Cerebellar cortex (tissue), 1 donor: ENCODE measurements at regions not wholly inside any gene's neighbourhood (a gene's known extent, or its start where the extent isn't known, plus 50 kb on each side); places are given as distances from the start of the nearest gene placed in this dataset.
"Not testable (repeated sequence)": the region's sequence is repeated elsewhere in the genome, so short reads cannot be mapped to it uniquely, and the experiment has no call there.

Experiments used
- DNase-seq: peaks from one replicate; pipeline ENCODE4 v3.0.0-alpha.2; 2015; ENCODE audit warnings: low spot score

DNA sequence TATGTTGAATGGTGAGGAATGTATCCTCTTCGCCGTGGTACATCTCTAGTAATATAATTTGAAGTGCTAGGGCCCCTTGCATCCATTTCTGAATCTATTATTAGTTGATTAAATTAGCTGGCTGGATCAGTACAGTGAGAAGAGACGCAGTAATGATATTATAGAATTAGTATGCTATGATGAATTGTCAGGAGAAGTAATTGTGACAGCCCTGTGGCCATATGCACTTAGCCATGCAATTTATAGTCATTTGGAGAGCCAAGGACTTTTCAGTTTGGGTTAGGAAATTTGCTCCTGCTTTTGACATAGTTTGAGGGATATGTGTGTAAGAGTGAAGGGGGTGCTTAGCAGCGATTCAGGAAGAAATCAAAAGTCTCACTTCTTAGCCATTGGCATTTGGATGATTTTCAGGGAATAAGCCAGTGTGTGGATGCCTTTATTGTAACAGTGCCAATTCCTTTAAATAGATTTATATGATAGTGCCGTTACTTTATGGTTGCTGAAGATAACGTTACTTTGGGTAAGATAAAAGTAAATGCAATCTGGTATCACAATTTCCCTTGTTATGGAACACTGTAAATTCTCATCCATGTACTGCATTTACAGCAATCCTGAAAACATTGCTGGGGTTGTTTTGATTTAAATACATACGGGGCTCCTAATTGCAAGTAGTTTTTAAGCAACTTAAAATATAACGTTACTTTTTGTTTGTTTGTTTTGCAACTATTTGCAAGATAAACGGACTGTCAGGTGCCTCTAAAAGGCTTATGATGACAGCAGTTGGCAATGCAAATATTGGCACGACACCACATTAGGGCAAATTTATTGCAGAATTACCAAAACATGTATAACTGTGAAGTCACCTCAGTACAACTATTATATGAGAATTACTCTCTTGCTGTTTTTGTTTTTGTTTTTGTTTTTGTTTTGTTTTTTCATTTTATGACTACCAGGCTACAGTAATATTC lies 875.4 kb upstream of the WWC1 start:
- DNase-seq = no peak

DNA sequence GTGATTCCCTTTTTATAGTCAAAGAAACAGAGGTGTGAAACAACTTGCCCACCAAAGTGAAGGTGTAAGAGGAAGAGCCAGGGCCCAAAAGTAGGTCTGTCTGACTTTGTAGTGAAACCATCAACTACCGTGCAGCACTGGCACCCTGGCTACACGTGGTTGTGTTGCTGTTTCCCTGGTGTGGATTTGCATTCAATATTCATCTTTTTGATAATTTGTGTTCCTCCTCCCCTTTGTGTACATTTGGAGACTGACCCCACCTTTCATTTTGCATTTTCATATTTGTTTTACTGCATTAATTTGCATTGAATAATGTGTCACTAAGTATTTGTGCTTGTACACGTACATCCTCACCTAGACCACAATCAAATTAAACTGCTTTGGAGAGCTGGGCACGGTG lies 873.8 kb upstream of the WWC1 start:
- DNase-seq = no peak

DNA sequence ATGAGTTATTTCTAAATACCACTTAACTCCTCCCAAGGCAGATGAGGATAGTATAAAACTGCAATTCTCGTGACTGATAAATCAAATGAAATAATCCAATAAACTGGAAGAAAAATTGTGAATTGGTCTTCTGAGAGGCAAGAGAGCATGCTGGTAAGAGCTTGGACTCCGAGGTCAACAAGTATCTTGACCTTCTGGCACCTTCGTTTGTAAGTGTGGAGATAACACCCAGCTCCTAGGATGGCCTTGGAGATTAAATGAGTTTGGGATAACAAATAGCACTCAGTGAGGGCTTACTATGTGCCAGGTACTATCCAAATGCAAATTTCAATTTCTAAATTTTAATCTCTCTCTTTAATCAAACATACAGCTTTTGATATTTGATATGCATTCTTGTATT lies 866.3 kb upstream of the WWC1 start:
- no peak for DNase-seq

DNA sequence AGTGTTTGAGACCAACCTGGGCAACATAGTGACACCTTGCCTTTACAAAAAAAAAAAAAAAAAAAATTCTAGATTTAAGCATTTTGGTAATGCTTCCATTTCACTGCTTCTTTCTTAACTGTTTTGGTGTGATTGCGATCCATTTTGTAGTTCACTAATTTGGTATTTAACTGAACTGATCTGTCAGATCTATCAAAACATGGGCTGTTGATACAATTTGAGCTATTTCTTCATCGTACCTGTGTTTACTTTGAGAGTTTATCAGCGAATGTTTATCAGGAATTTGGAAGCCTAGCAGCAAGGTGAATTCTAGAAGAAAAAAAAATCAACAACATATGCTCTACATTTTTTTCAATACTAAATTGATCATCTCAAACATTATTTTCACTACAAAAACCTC lies 864.9 kb upstream of the WWC1 start:
- no peak for DNase-seq

DNA sequence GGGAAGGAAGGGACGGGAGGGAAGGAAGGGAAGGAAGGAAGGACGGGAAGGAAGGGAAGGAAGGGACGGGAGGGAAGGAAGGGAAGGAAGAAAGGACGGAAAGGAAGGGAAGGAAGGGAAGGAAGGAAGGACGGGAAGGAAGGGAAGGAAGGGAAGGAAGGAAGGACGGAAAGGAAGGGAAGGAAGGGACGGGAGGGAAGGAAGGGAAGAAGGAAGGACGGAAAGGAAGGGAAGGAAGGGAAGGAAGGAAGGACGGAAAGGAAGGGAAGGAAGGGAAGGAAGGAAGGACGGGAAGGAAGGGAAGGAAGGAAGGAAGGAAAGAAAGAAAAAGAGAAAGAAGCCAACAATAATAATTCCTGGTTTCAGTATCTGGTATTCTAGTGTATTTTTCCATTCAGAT lies 863.8 kb upstream of the WWC1 start:
- DNase-seq = not testable (repeated sequence)

DNA sequence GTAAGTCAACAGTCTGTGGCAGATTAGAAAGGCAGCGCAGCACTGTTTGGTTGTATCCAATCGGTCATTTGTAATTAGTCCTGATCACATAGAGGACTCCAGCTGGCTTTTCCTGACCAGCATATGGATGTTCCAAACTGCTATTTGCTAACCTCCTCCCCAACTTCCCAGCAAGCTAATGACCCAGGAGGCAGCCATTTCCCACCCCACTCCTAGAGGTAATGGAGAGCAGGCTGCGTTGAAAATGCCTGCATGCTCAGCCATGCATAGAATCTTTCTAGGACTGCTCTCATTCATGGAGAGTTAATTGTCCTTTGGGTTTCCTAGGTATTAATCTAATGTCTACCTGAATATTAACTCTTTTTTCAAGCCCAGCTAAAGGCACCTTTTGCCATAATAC lies 850.6 kb upstream of the WWC1 start:
- DNase-seq = no peak

DNA sequence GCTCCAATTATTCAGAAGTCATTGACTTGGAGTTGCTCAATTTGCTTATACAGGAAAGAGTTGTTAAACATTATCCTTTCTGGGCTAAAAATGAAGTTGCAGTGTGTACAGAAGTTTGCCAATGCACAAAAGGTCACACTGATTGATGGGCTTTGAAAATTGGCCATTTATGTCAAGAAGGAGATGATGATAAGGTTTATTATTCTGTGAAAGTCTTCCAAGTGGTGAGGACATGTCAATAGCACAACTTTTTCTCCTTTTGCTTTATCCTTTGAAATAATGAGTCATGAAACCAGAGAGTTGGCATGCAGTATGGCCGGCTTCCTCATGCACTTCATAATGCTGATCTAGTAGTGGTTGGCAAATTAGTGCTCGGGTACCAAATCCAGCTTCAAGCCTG lies 848.5 kb upstream of the WWC1 start:
- no peak for DNase-seq

DNA sequence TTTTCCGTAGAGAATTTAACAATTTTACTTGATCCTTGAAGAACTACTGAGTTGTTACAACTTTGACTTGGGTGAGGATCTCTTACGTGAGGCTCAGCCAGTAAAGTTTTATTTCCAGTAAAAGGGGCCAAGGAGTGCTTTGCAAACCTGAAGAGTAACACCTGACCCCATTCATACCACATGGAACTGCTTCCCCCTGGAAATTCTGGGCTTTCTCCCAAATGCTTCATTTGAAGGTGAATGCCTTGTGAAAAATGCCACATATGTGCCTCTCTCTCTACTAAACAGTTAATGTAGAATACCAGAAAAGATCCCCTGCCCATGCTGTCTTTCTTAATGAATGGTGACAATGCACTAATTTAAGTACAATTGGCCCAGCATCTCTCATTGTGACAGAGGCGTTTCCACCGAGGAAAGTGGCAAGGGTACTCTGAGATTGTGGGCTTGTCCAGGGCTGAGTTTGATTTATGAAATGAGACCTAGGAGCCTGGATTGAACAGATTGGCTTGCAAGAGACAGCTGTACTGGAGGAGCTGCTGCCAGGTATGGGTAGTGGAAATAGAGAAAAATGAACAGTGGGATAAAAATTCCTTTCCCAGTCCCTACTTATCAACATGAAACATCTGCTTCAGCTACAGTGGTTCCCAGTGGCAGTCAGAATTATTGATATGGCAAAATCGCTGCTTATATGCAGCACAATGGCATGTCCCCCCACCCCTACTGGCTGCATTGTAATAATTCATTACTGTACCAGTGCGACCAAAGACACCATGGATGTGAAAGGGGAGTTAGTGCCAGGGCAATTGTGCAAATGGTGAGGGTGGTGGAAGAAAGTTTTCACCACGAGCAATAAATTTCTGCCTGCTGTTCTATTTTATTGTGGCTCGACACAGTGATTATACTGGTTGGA lies 843.7 kb upstream of the WWC1 start:
- DNase-seq = peak; percentile 57

DNA sequence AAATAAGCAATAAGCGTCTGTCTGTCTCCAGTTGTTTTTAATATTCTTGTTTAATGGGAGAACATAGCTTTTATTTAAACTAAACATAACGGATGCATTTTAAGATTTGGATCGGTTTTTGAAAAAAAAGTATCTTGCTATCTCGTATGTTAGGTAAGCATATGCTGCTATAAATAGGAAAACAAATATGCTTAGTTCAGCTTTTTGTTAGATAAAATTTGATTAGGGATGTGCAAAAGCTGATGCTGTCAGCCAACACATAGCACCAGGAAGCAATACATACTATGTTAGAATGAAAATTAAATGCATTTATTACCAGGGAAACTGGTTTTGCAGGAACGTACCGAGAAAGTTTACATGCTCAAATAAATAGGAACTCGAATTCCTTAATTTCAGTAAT lies 843.1 kb upstream of the WWC1 start:
- DNase-seq = no peak

DNA sequence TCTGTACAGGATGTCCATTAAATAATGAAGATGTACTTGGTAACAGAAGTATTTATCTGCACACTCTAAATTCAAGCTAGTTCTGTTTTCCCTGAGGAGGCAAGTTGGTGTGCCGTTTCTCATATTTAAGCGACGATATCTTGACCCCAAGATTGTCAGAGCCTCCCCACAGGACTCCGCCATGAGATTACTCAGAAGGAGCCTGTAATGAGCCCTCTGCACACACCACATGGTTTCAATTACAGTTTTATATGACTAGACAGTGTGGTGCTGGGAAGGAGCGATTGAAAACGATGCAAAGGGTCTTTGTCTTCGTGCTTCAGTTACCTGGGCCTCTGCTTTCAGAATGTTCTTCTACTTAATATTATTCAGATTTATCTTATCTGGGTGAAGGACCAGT lies 840.4 kb upstream of the WWC1 start:
- no peak for DNase-seq

DNA sequence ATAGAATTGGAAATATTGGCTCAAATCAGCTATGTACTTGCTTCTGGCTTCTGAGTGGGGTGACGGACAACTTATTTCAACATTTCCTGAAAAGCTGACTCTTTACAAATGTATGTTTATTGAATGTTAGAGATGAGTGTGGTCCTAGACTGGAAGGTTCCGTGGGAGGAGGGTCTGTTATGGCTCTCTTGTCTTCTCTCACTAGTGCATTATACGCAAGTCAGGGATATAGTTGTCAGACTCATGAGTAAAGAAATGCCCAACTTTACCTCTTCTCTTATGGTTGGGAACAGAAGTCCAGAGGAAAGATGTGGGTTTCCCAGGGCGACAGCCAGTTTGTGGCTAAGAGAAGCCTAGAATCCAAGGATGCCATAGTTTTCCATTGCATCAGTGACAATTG lies 839.3 kb upstream of the WWC1 start:
- DNase-seq = no peak

DNA sequence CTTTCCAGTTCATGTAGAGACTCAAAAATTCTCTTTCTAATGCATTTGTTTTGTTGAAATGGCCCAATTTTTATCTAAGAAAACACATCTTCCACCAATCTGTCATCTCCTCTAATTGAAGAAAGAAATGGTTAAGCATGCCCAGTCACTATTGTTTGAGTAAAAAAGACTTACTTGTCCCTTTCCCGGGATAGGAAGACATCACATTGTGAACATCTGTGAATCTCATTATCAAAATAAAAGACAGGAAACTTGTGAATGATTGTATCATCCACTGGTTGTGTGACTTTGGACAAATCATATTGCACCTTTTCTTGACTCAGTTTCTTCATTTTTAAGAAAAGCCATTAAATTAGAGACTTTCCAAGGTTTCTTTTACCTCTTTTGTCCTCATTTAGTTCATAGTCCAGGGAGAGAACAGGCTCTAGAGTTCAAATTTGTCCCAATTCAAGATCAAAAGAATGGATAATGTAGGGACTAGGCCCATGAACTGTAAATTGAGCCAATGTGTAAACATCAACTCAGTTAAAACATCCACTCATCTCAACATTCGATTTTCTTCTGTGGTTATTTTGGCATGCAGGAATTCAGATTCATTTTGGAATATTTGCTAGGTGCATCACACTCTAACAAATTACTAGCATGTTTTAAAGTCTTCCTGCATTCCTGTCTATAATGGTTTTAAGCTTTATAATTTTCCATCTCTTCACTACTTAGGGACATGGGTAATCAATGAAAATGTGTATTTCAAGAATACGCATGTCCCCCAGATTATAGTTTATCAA lies 838.0 kb upstream of the WWC1 start:
- DNase-seq = no peak

DNA sequence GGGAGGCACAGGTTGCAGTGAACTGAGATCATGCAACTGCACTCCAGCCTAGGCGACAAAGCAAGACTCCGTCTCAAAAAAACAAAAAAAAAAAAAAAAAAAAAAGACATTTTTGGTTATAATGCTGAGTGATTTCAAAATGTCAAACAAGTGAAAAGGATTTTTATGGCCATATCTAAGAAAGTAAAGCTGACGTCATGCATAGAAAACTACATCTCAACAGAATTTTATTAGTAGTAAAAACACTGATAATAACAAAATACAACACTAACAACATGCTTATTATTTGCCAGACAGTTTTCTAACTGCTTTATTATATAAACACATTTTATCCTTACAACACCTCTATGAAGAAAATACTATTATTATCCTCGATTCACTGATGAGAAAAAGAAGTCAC lies 833.0 kb upstream of the WWC1 start:
- no peak for DNase-seq

DNA sequence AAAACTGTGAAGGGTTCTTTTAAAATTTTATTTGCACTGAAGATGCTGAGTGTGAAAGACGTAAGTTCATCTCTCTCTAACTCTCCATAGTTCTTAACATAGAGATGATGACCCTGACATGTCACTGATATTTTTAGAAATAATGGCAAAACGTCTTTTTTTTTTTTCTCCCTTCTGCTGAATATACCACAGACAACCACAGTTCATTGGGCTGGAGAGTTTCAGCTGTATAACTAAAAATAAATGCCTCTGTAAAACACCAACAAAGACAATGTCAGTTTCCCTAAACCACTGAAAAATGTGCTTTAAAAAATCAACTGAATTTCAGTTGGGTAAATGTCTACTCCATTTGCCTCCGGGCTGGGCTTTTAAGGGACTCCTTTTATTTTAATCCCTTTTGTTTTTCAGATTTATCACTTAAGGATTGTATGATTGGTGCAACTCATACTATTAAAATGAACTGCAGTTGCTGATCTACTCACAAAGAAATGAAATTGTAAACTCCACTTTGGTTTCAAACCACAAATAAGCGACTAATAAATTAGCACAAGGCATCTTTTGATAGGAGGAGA lies 830.9 kb upstream of the WWC1 start:
- DNase-seq = no peak

DNA sequence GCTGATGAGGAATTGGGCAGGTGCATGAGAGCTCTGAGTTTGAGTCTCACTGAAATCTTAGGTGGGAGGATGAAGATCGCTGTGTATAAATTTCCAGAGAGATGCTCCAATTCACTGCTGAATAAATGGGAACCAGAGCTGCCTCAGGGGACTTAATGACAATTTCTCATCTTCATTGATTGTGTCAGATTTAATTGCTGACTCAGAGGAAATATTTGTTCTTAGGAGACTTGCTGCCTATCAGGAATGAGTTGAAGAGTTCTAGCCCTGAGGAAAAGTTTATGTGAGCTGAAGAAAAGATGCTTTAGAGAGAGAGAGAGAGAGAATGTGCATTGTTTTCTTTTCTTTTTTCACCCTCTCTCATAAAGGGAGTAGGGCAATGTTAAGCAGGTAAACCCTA lies 827.5 kb upstream of the WWC1 start:
- DNase-seq = no peak

DNA sequence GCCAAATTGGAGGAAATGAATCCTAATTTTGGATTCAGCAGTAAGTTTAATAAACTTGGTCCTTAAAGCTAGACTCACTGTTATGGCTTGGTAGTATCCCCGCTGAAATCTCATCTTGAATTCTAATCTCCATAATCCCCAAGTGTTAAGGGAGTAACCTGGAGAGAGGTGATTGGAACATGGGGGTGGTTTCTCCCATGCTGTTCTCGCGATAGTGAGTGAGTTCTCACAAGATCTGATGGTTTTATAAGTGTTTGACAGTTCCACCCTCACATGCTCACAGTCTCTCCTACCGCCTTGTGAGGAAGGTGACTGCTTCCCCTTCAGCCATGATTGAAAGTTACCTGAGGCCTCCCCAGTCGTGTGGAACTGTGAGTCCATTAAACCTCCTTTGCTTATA lies 824.5 kb upstream of the WWC1 start:
- DNase-seq = no peak

DNA sequence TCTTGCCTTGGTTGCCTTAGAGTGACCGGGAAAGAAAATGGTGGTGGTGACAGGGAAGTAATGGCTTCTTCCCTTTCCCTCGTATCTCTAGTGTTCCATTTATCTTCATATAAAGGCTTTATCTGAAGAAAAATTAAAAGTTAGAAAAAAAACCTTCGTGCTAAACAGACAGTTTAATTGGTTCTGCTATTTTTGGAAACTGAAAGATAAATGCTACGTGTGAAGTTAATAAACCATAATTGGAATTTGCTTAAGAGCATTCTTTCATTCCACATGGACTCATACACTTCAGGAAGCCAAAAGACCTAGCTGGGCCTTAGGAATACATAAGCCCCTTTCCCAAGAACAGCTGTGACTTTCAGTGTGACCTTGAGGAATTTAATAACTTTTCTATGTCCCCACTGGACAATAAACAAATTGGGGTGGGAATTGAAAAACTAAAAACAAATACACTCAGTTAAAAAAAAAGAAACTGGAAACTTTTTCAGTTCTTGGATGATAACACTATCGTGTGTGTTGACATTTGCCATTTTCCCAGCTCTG lies 818.8 kb upstream of the WWC1 start:
- no peak for DNase-seq

DNA sequence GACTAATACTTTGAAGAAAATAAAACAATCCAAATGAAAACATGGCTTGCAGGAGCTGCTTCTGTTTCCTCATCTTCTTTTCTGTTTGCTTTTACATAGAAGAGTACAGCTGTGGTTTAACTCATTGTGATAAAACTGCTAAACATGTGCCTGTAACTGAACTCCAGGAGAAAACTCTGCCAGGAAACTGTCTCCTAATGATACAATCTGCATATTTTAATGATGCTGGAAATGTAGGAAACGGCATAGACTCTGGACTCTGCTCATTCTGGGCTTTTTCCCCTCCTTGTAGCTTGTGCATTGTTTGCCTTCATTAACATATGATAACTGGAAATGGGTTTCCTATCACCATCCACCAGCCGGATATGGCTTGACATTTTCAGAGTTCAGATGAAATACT lies 813.3 kb upstream of the WWC1 start:
- DNase-seq = no peak

DNA sequence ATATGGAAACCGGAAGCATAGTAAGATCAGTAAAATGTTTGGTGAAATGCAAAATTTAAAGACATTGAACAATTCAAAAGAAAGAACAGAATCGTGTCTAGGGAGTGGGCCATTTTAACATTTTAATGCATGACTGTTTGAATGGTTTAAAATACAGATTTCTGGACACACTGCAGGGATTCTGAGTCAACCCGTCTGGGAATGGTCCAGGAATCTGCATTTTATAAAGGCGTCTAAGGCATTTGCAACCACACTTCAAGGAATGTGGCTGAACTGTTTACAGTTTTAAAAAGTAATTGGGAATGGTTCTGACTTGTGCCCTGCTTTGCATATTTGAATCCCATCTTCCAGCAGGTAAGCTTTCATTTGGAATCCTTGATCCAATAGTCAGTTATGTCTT lies 811.7 kb upstream of the WWC1 start:
- DNase-seq = no peak

DNA sequence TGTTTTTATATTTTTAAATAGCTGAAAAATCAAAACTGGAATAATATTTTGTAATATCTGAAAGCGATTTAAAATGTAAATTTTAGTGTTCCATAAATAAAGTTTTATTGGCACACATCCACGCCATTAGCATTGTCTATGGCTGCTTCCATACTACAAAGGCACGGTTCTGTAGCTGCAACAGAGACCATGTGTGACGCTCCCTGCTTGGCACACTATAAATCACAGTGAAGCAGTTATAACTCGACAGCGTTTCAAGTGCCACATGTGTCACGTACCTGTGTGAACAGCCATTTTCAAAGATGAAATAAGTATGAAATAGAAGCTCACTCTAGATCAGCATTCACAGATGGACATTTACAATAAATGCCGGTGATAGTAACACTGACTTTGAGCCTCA lies 810.1 kb upstream of the WWC1 start:
- no peak for DNase-seq

DNA sequence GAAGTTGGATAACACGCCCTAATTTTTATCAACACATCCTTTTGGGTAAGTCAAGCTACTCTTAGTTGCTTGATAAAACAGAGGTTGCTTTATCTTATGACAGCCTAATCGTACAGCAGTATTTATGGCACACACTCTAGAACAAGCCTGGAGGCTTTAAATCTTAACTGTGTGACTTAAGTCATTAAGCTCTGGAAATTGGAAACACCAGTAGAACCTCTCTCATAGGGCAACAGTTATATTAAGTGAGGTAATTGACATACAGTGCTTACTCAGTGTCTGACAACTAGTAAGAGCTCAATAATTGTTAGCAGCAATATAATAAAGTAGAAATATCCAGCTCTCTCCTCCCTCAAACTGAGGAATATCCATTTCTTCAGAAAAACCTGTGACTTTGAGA lies 808.9 kb upstream of the WWC1 start:
- no peak for DNase-seq
